ENCODE measurements at regions not wholly inside any gene's neighbourhood (a gene's known extent, or its start where the extent isn't known, plus 50 kb on each side); places are given as distances from the start of the nearest gene placed in this dataset.
"Not testable (repeated sequence)": the region's sequence is repeated elsewhere in the genome, so short reads cannot be mapped to it uniquely, and the experiment has no call there.

- Histone ChIP-seq H3K27ac (no peak overlapping the region), H3K4me1 (ENCODE audit: low read depth, poor library complexity, severe bottlenecking) (no peaks in the 10 kb centered on the region), H3K4me3 (IDR thresholded peaks at IDR 0.05; ENCODE audit: insufficient read depth, low read depth, low read length) (no peak overlapping the region), H3K27me3 (ENCODE audit: insufficient read depth, low read depth) (no peaks in the 10 kb centered on the region), H3K36me3 (ENCODE audit: insufficient read depth) (no peaks in the 10 kb centered on the region), H3K79me2 (ENCODE audit: insufficient read depth, low read depth) (no peaks in the 10 kb centered on the region), H3K4me2 (no peak overlapping the region), H2AFZ (ENCODE audit: low read depth) (no peak overlapping the region), H3K9ac (no peak overlapping the region), H4K20me1 (ENCODE audit: insufficient read depth) (no peaks in the 10 kb centered on the region)
- no peak for TF ChIP-seq CTCF (conservative IDR thresholded peaks at IDR 0.05; ENCODE audit: low read depth, low read length)
These were observed 752.4 kb upstream of the ADGRB3 start for GRCh38 chr6:67882436-67883311.

- H3K9ac ChIP-seq = no peak overlapping the region
- no peaks in the 10 kb centered on the region for H3K36me3 ChIP-seq (ENCODE audit: insufficient read depth)
- H3K4me1 ChIP-seq (ENCODE audit: low read depth, poor library complexity, severe bottlenecking) = no peaks in the 10 kb centered on the region
- no peaks in the 10 kb centered on the region for H4K20me1 ChIP-seq (ENCODE audit: insufficient read depth)
- H3K79me2 ChIP-seq (ENCODE audit: insufficient read depth, low read depth) = no peaks in the 10 kb centered on the region
- H3K4me2 ChIP-seq = no peak overlapping the region
- no peak overlapping the region for H2AFZ ChIP-seq (ENCODE audit: low read depth)
- H3K27ac ChIP-seq = no peak overlapping the region
- H3K27me3 ChIP-seq (ENCODE audit: insufficient read depth, low read depth) = no peaks in the 10 kb centered on the region
- no peak for TF ChIP-seq CTCF (conservative IDR thresholded peaks at IDR 0.05; ENCODE audit: low read depth, low read length)
- no peak overlapping the region for H3K4me3 ChIP-seq (IDR thresholded peaks at IDR 0.05; ENCODE audit: insufficient read depth, low read depth, low read length)
These were observed 753.4 kb upstream of the ADGRB3 start for GRCh38 chr6:67881706-67882065.

GRCh38 chr6:67880939-67881705 is 754.0 kb upstream of the ADGRB3 start:
- Histone ChIP-seq H3K9ac (no peak overlapping the region), H3K27ac (no peak overlapping the region)

GRCh38 chr6:67880343-67880742 is 754.7 kb upstream of the ADGRB3 start:
- H3K36me3 ChIP-seq (ENCODE audit: insufficient read depth); H3K4me2 ChIP-seq; H3K4me3 ChIP-seq (IDR thresholded peaks at IDR 0.05; ENCODE audit: insufficient read depth, low read depth, low read length); H3K79me2 ChIP-seq (ENCODE audit: insufficient read depth, low read depth); H3K9ac ChIP-seq; H3K27ac ChIP-seq; H3K4me1 ChIP-seq (ENCODE audit: low read depth, poor library complexity, severe bottlenecking); H2AFZ ChIP-seq (ENCODE audit: low read depth); H3K27me3 ChIP-seq (ENCODE audit: insufficient read depth, low read depth); H4K20me1 ChIP-seq (ENCODE audit: insufficient read depth): not testable (repeated sequence)

More at GRCh38 chr6:67880939-67881705, 754.0 kb upstream of the ADGRB3 start:
- no peaks in the 10 kb centered on the region for H3K27me3 ChIP-seq (ENCODE audit: insufficient read depth, low read depth)
- no peaks in the 10 kb centered on the region for H3K36me3 ChIP-seq (ENCODE audit: insufficient read depth)
- no peak overlapping the region for H2AFZ ChIP-seq (ENCODE audit: low read depth)
- H3K79me2 ChIP-seq (ENCODE audit: insufficient read depth, low read depth) = no peaks in the 10 kb centered on the region
- TF ChIP-seq CTCF (conservative IDR thresholded peaks at IDR 0.05; ENCODE audit: low read depth, low read length) = no peak
- H3K4me1 ChIP-seq (ENCODE audit: low read depth, poor library complexity, severe bottlenecking) = no peaks in the 10 kb centered on the region
- no peaks in the 10 kb centered on the region for H4K20me1 ChIP-seq (ENCODE audit: insufficient read depth)
- H3K4me3 ChIP-seq (IDR thresholded peaks at IDR 0.05; ENCODE audit: insufficient read depth, low read depth, low read length) = no peak overlapping the region
- H3K4me2 ChIP-seq = no peak overlapping the region

- not testable (repeated sequence) for H3K27ac ChIP-seq; H3K36me3 ChIP-seq (ENCODE audit: insufficient read depth); H3K4me2 ChIP-seq; H3K4me1 ChIP-seq (ENCODE audit: low read depth, poor library complexity, severe bottlenecking); H3K9ac ChIP-seq; H3K4me3 ChIP-seq (IDR thresholded peaks at IDR 0.05; ENCODE audit: insufficient read depth, low read depth, low read length); H2AFZ ChIP-seq (ENCODE audit: low read depth); H3K27me3 ChIP-seq (ENCODE audit: insufficient read depth, low read depth); H4K20me1 ChIP-seq (ENCODE audit: insufficient read depth); H3K79me2 ChIP-seq (ENCODE audit: insufficient read depth, low read depth)
These were observed 755.2 kb upstream of the ADGRB3 start for GRCh38 chr6:67879928-67880327.

GRCh38 chr6:67879105-67879904 is 755.8 kb upstream of the ADGRB3 start:
- H3K27me3 ChIP-seq (ENCODE audit: insufficient read depth, low read depth); H2AFZ ChIP-seq (ENCODE audit: low read depth); H4K20me1 ChIP-seq (ENCODE audit: insufficient read depth); H3K36me3 ChIP-seq (ENCODE audit: insufficient read depth); H3K4me3 ChIP-seq (IDR thresholded peaks at IDR 0.05; ENCODE audit: insufficient read depth, low read depth, low read length); H3K27ac ChIP-seq; H3K9ac ChIP-seq; H3K79me2 ChIP-seq (ENCODE audit: insufficient read depth, low read depth); H3K4me2 ChIP-seq; H3K4me1 ChIP-seq (ENCODE audit: low read depth, poor library complexity, severe bottlenecking): not testable (repeated sequence)

GRCh38 chr6:67878216-67878615 is 756.9 kb upstream of the ADGRB3 start:
- H3K4me1 ChIP-seq (ENCODE audit: low read depth, poor library complexity, severe bottlenecking); H3K27me3 ChIP-seq (ENCODE audit: insufficient read depth, low read depth); H2AFZ ChIP-seq (ENCODE audit: low read depth); H3K79me2 ChIP-seq (ENCODE audit: insufficient read depth, low read depth); H3K36me3 ChIP-seq (ENCODE audit: insufficient read depth); H3K9ac ChIP-seq; H3K27ac ChIP-seq; H3K4me2 ChIP-seq; H3K4me3 ChIP-seq (IDR thresholded peaks at IDR 0.05; ENCODE audit: insufficient read depth, low read depth, low read length); H4K20me1 ChIP-seq (ENCODE audit: insufficient read depth): not testable (repeated sequence)
